H9 (cell line): ENCODE measurements at regions not wholly inside any gene's neighbourhood (a gene's known extent, or its start where the extent isn't known, plus 50 kb on each side); places are given as distances from the start of the nearest gene placed in this dataset.

ENCODE experiments used
- DNase-seq: peaks from one replicate; pipeline ENCODE4 v3.0.0-alpha.2; 2017
- H2AFZ ChIP-seq: one replicate; pipeline ENCODE4 v1.6.1; 2013; ENCODE audit warnings: mild to moderate bottlenecking, low read length, control low read depth, moderate library complexity
- H2AK5ac ChIP-seq: 2 replicates; pipeline ENCODE4 v1.6.1; 2013; ENCODE audit warnings: low read length, control low read depth, mixed read lengths; ENCODE audit not compliant: insufficient read length
- H2BK120ac ChIP-seq: one replicate; pipeline ENCODE4 v1.6.1; 2013; ENCODE audit warnings: low read depth, mild to moderate bottlenecking, low read length, control low read depth, inconsistent platforms; ENCODE audit not compliant: poor library complexity, severe bottlenecking
- H2BK12ac ChIP-seq: 2 replicates; pipeline ENCODE4 v1.6.1; 2013; ENCODE audit warnings: low read length, control low read depth, mixed read lengths, low read depth; ENCODE audit not compliant: insufficient read length
- H2BK15ac ChIP-seq: 2 replicates; pipeline ENCODE4 v1.6.1; 2013; ENCODE audit warnings: low read depth, low read length, control low read depth
- H2BK20ac ChIP-seq: one replicate; pipeline ENCODE4 v1.6.1; 2013; ENCODE audit warnings: low read depth, mild to moderate bottlenecking, low read length, control low read depth, inconsistent platforms; ENCODE audit not compliant: poor library complexity, severe bottlenecking
- H2BK5ac ChIP-seq: 2 replicates; pipeline ENCODE4 v1.6.1; 2013; ENCODE audit warnings: low read length, control low read depth, mixed read lengths; ENCODE audit not compliant: insufficient read length
- H3K14ac ChIP-seq: 2 replicates; pipeline ENCODE4 v1.6.1; 2013; ENCODE audit warnings: low read length, control low read depth; ENCODE audit not compliant: insufficient read depth
- H3K18ac ChIP-seq: 2 replicates; pipeline ENCODE4 v1.6.1; 2013; ENCODE audit warnings: low read depth, mild to moderate bottlenecking, mixed read lengths, low read length, control low read depth; ENCODE audit not compliant: insufficient read length
- H3K23ac ChIP-seq: 2 replicates; pipeline ENCODE4 v1.6.1; 2013; ENCODE audit warnings: low read length, control low read depth, mixed read lengths, low read depth; ENCODE audit not compliant: insufficient read length
- H3K23me2 ChIP-seq: 2 replicates; pipeline ENCODE4 v1.6.1; 2013; ENCODE audit warnings: low read depth, mild to moderate bottlenecking, mixed read lengths, low read length, control low read depth; ENCODE audit not compliant: insufficient read length, poor library complexity, severe bottlenecking
- H3K27ac ChIP-seq: 2 replicates; pipeline ENCODE4 v1.5.1; 2013; ENCODE audit warnings: low read length, control low read depth, mixed read lengths, low read depth; ENCODE audit not compliant: insufficient read length
- H3K27me3 ChIP-seq: 2 replicates; pipeline ENCODE4 v1.6.1; 2013; ENCODE audit warnings: low read length, control low read depth, inconsistent platforms; ENCODE audit not compliant: insufficient read depth
- H3K4ac ChIP-seq: 2 replicates; pipeline ENCODE4 v1.6.1; 2013; ENCODE audit warnings: low read depth, mild to moderate bottlenecking, control low read depth, inconsistent platforms, low read length, moderate library complexity
- H3K4me1 ChIP-seq: 2 replicates; pipeline ENCODE4 v1.6.1; 2013; ENCODE audit warnings: low read length, control low read depth, inconsistent platforms; ENCODE audit not compliant: insufficient read depth
- H3K4me2 ChIP-seq: 2 replicates; pipeline ENCODE4 v1.6.1; 2013; ENCODE audit warnings: low read length, control low read depth, mixed read lengths; ENCODE audit not compliant: insufficient read length, insufficient read depth
- H3K56ac ChIP-seq: 2 replicates; pipeline ENCODE4 v1.6.1; 2013; ENCODE audit warnings: low read depth, mild to moderate bottlenecking, mixed read lengths, low read length, control low read depth; ENCODE audit not compliant: insufficient read length
- H3K79me1 ChIP-seq: 2 replicates; pipeline ENCODE4 v1.6.1; 2013; ENCODE audit warnings: low read depth, mild to moderate bottlenecking, moderate library complexity, low read length, control low read depth, inconsistent platforms; ENCODE audit not compliant: insufficient read depth, poor library complexity, severe bottlenecking
- H3K79me2 ChIP-seq: 2 replicates; pipeline ENCODE4 v1.6.1; 2013; ENCODE audit warnings: low read length, control low read depth, inconsistent platforms; ENCODE audit not compliant: insufficient read depth
- H3K9ac ChIP-seq: 2 replicates; pipeline ENCODE4 v1.6.1; 2013; ENCODE audit warnings: low read length, control low read depth, mixed read lengths; ENCODE audit not compliant: insufficient read length; ENCODE audit errors: extremely low read depth
- H3K9me3 ChIP-seq: one replicate; pipeline ENCODE4 v1.6.1; 2013; ENCODE audit warnings: low read depth, low read length, inconsistent platforms; ENCODE audit not compliant: control insufficient read depth
- H3T11ph ChIP-seq: one replicate; pipeline ENCODE4 v1.6.1; 2013; ENCODE audit warnings: mild to moderate bottlenecking, low read length, control low read depth, inconsistent platforms
- H4K20me1 ChIP-seq: one replicate; pipeline ENCODE4 v1.6.1; 2013; ENCODE audit not compliant: control insufficient read depth, insufficient read length, insufficient read depth
- H4K5ac ChIP-seq: 2 replicates; pipeline ENCODE4 v1.6.1; 2013; ENCODE audit warnings: low read depth, mild to moderate bottlenecking, mixed read lengths, low read length, control low read depth; ENCODE audit not compliant: insufficient read length
- H4K8ac ChIP-seq: replicated peaks from 2 replicates; pipeline ENCODE4 v1.6.1; 2013; ENCODE audit warnings: low read length, control low read depth, mixed read lengths, low read depth; ENCODE audit not compliant: insufficient read length
- H4K91ac ChIP-seq: 2 replicates; pipeline ENCODE4 v1.6.1; 2013; ENCODE audit warnings: low read depth, mild to moderate bottlenecking, moderate library complexity, mixed read lengths, low read length, control low read depth; ENCODE audit not compliant: insufficient read length
- H3K27ac Mint-ChIP-seq, 3 experiments: 2 replicates in 2 of 3; 3 replicates in 1 of 3; pipeline ENCODE4 v1.8.0; 2020 to 2021; ENCODE audit warnings: mixed read lengths in 3 of 3, mild to moderate bottlenecking in 1 of 3, moderate library complexity in 1 of 3
- H3K27me3 Mint-ChIP-seq: 2 replicates; pipeline ENCODE4 v1.8.0; 2021; ENCODE audit warnings: low read depth, mild to moderate bottlenecking, moderate library complexity, mixed read lengths
- H3K36me3 Mint-ChIP-seq, 3 experiments: 2 replicates in 2 of 3; 3 replicates in 1 of 3; pipeline ENCODE4 v1.8.0; 2020 to 2021; ENCODE audit warnings: low read depth in 3 of 3, mixed read lengths in 3 of 3; ENCODE audit not compliant: insufficient read depth in 1 of 3
- H3K4me1 Mint-ChIP-seq, 2 experiments: 2 replicates each; pipeline ENCODE4 v1.8.0; 2020; ENCODE audit warnings: mixed read lengths in 2 of 2
- H3K4me3 Mint-ChIP-seq, 2 experiments: 2 replicates in 1 of 2; 3 replicates in 1 of 2; pipeline ENCODE4 v1.8.0; 2020 to 2021; ENCODE audit warnings: mild to moderate bottlenecking in 2 of 2, mixed read lengths in 2 of 2, moderate library complexity in 1 of 2
- H3K9me3 Mint-ChIP-seq, 2 experiments: 2 replicates in 1 of 2; 3 replicates in 1 of 2; pipeline ENCODE4 v1.8.0; 2020; ENCODE audit warnings: mild to moderate bottlenecking in 2 of 2, mixed read lengths in 2 of 2, moderate library complexity in 1 of 2
- CTCF ChIP-seq: fragments of 200-600 bp; sonication (generic); conservative IDR thresholded peaks from 3 replicates; pipeline ENCODE4 v1.8.0; 2021; ENCODE audit warnings: antibody characterized with exemption, mild to moderate bottlenecking
- WGBS: extraction: QIAGEN DNeasy Blood & Tissue Kit; methylation state at CpG from one replicate; pipeline ENCODE4 v1.1.7; 2013; ENCODE audit warnings: missing lambda C conversion rate, low lambda C conversion rate, mixed read lengths; ENCODE audit not compliant: insufficient read length; ENCODE audit errors: extremely low coverage; 5-methylcytosine and 5-hydroxymethylcytosine counted together

GRCh38 chr3:26247712-26248111, 374.9 kb upstream of the LRRC3B start:
- no peak overlapping the region for H2BK120ac ChIP-seq
- H3K4ac ChIP-seq: no peak overlapping the region
- no peak overlapping the region for H2BK20ac ChIP-seq
- H4K20me1 ChIP-seq: no peaks in the 10 kb centered on the region
- H2BK12ac ChIP-seq: no peak overlapping the region
- H3K27me3 Mint-ChIP-seq: no peaks in the 10 kb centered on the region; the same call in 1 of the 2 replicates
- H3K9ac ChIP-seq: no peak overlapping the region
- H3K9me3 ChIP-seq: no peaks in the 10 kb centered on the region
- H2BK5ac ChIP-seq: no peak overlapping the region
- no peaks in the 10 kb centered on the region for H3K23me2 ChIP-seq
- H3K9me3 Mint-ChIP-seq: peaks cover 8 to 10% of the 10 kb centered on the region in 2 experiments
- no peak overlapping the region for H2AFZ ChIP-seq
- no peaks in the 10 kb centered on the region for H3K4me1 ChIP-seq
- TF ChIP-seq CTCF: no peak
- no peak overlapping the region for H2AK5ac ChIP-seq
- H3K79me2 ChIP-seq: no peaks in the 10 kb centered on the region
- no peaks in the 10 kb centered on the region for H3K79me1 ChIP-seq
- H3K27ac ChIP-seq: no peak overlapping the region
- WGBS: no CpG with 5 or more reads among the region's 3 CpGs
- H3K4me3 Mint-ChIP-seq: no peak overlapping the region
- H3K23ac ChIP-seq: no peak overlapping the region
- no peak overlapping the region for H4K8ac ChIP-seq
- H3K27ac Mint-ChIP-seq: no peak overlapping the region
- no peak overlapping the region for H3K56ac ChIP-seq
- H3K4me2 ChIP-seq: no peak overlapping the region
- no peak overlapping the region for H3K18ac ChIP-seq
- no peak overlapping the region for H2BK15ac ChIP-seq
- H3K36me3 Mint-ChIP-seq: peaks cover 3 to 13% (median 4%) of the 10 kb centered on the region in 3 experiments; a peak in 4 of 7 replicates
- H3K4me1 Mint-ChIP-seq: peaks cover 6% of the 10 kb centered on the region in 2 experiments
- H4K5ac ChIP-seq: no peak overlapping the region
- H3T11ph ChIP-seq: no peak overlapping the region
- no peak overlapping the region for H3K14ac ChIP-seq
- DNase-seq: no peak
- no peak overlapping the region for H4K91ac ChIP-seq
- H3K27me3 ChIP-seq: no peaks in the 10 kb centered on the region
